DMS53 treated with DMSO at 0.1 percent for 48 hours (cell line): ENCODE measurements at regions not wholly inside any gene's neighbourhood (a gene's known extent, or its start where the extent isn't known, plus 50 kb on each side); places are given as distances from the start of the nearest gene placed in this dataset.
"Not testable (repeated sequence)": the region's sequence is repeated elsewhere in the genome, so short reads cannot be mapped to it uniquely, and the experiment has no call there.

ENCODE experiments used
- DNase-seq: peaks from one replicate; lab custom pipeline; 2025; ENCODE audit not compliant: unreplicated experiment; lab: John Stamatoyannopoulos, UW

GRCh38 chr13:34350671-34351070, 532.7 kb downstream of the RFC3 start:
- no peak for DNase-seq

- no peak for DNase-seq
Observed at GRCh38 chr13:34351134-34351533, 533.2 kb downstream of the RFC3 start.

GRCh38 chr13:34352958-34353357, 535.0 kb downstream of the RFC3 start:
- no peak for DNase-seq

- DNase-seq: peak; percentile 9
Observed at GRCh38 chr13:34356686-34357434, 538.9 kb downstream of the RFC3 start.

GRCh38 chr13:34357435-34358232, 539.7 kb downstream of the RFC3 start:
- no peak for DNase-seq

DNA sequence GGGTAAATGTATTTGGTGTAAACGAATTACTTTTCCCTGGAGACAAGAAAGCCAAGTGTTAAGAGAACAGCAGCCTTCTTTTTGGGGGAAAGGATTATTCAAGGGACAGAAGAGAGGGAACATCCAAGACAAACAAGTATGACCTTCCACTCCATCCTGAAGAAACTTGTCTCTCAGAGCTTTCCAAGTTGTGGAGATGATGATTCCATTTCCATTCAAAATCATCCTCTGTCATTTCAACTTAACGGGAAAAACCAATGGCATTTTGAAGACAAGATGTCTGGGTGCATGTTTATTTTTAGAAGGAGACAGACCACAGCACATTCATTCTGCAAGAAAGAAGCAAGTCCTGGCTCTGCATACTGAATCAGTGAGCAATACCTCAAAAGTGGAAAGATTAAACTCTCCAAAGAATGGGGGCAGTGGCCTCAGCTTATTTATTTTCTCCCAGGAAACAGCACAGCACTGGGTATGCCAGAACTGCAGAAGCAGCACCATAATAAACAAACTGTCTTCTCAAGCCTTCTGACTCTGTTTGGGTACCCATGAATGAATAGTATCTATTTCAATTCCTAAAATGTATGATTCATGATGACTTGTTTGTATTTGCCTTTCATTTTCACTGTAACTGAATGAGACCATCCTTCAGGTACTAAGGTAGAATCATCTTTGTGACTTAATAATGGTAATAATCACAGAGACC, 541.0 kb downstream of the RFC3 start:
- peak; percentile 15 for DNase-seq

GRCh38 chr13:34360702-34361101, 542.8 kb downstream of the RFC3 start:
- no peak for DNase-seq

GRCh38 chr13:34361560-34361959, 543.6 kb downstream of the RFC3 start:
- no peak for DNase-seq

DNA sequence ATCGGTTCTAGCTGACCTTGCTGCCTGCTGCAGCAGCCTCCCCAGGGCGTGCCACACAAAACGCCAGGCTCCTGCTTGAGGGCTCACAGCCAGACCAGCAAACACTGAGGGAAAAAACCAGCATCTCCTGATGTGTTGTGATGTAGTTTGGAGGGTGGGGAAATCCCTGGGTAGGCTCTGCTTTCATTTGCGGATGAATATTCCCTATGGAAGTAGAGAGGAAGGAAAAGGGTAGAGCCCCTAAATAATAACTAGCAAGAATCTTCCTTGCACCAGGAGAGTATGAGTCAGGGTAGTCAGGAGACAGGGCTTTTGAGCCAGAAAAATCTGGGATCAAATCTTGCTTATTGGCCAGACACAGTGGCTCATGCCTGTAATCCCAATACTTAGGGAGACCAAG, 545.3 kb downstream of the RFC3 start:
- no peak for DNase-seq

GRCh38 chr13:34364633-34365032, 546.7 kb downstream of the RFC3 start:
- no peak for DNase-seq

- no peak for DNase-seq
Observed at GRCh38 chr13:34369931-34370330, 552.0 kb downstream of the RFC3 start.

- DNase-seq: no peak
Observed at GRCh38 chr13:34371108-34371507, 553.2 kb downstream of the RFC3 start.

DNA sequence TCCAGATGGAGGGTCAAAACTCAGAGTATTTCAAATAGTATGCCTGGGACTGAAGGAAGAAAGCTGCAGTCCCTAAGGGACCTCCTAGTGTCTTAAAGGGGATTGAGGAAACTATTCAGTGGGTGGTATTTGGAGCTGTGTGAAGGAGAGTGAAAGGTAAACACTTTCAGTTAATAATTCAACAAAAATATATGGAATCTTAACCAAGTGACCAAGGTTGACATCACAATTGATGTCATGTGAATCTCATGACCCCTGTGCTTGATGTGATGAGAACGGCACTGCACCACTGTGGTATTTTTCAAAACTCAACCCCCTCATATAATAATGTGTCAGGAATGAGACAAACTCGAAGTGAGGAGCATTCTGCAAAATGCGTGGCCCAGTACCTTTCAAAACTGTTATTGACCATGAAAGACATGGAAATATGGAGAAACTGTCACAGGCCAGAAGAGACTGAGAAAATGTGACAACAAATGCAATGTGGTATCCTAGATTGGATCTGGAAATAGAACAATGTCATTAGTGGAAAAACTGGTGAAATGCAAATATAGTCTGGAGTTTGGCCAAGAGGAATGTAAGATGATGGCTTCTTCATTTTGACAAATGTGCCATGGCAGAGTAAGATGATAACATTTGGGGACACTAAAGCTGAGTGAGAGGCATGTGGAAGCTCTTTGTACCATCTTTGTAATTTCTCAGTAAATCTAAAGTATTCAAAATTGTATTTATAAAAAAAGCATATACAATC, 553.9 kb downstream of the RFC3 start:
- no peak for DNase-seq

DNA sequence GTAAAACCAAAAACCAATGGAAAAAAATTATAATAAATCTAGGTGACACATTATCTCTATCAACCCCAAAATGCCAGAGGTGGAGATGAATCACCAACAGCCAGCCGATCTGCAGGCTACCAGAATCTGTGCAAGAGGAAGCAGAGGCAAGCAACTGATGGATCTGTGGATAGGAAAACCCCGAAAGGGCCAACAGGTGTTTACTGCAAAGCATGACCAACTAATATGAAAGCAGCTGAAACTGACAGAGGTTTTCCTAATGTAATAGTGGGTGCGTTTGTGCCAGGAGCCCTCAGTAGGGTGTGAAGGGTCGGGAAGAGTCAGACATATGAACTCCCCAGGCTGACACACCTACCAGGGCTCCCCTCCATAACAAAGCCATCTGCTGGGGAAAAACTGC, 554.6 kb downstream of the RFC3 start:
- no peak for DNase-seq

DNA sequence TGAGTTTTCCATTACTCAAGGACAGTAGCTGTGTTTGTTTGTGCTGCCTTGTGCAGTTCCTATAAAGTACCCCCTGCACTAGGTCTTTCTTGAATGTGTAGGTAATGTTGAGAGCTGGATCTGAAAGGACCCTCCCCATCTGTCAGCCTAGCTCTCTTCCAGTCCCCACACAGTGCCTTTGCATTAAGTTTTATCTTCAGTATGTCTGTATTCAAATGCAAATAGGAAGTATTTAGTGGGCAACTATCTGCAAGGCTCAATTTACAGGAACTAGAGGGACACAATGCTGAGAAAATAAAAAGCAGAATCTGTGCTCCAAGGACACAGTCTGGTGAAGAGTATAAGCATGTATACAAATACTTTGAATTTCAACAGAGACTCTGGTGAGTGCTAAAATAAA, 558.5 kb downstream of the RFC3 start:
- DNase-seq: no peak

GRCh38 chr13:34381228-34381627, 560.8 kb upstream of the NBEA start:
- DNase-seq: no peak

DNA sequence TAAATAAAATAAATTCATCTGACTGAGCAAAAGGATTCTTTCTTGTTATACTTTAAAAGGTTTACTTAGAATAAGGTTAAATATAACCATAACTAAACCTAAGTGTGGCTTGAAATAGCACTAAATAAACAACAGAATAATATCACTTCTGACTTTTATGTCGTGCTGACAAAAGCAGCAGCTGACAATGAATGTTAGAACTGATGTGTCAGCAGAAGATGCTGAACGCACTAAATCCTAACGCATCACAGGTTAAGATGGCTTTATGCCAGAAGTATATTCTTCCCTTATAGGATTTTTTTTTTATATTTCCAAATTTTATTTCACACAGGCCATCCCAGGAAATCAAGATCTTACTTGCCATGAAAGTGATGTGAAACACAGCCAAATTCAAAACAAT, 558.3 kb upstream of the NBEA start:
- DNase-seq: no peak

DNA sequence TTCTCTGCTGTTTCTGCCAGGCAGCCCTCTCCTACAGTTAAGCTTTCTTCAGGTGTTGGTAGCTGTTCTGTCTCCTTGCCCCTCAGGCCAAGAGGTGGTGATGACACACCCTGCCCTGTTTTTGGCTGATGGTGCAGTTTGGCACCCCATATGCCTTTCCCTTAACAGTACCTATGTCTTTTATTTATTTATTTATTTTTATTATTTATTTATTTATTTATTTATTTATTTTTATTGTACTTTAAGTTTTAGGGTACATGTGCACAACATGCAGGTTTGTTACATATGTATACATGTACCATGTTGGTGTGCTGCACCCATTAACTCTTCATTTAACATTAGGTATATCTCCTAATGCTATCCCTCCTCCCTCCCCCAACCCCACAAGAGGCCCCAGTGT, 555.8 kb upstream of the NBEA start:
- DNase-seq: not testable (repeated sequence)

DNA sequence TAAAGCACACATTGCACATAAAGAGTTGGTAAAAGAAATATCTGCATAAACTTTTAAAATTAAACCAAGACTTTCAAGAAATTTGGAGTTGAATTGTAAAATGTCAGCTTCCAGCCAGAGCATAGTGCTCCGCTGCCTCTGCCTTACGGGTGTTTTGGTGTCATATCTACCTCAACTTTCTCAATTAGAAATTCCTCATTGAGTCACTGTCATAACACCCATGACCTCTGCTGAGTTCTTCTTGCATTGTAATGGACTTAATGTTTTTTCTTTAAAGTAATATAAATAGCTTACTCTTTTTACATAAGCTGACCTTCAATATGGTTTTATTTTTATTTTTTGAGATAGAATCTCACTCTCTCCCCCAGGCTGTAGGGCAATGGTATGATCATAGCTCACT, 551.0 kb upstream of the NBEA start:
- no peak for DNase-seq

GRCh38 chr13:34401696-34402095, 540.4 kb upstream of the NBEA start:
- DNase-seq: no peak
